Cardiac septum (tissue), 1 donor: ENCODE measurements at regions not wholly inside any gene's neighbourhood (a gene's known extent, or its start where the extent isn't known, plus 50 kb on each side); places are given as distances from the start of the nearest gene placed in this dataset.
"Not testable (repeated sequence)": the region's sequence is repeated elsewhere in the genome, so short reads cannot be mapped to it uniquely, and the experiment has no call there.

ENCODE experiments used
- DNase-seq: peaks from one replicate; pipeline ENCODE4 v3.0.0-alpha.2; 2020; ENCODE audit warnings: low spot score
- intact Hi-C: fragments of 100-400 bp; cut with DNase I; formaldehyde crosslinking; loops from one replicate; pipeline ENCODE4 v1.14.0; 2022
- donor health status: DM: no; HTN: no; CAD: no.

GRCh38 chr4:153095448-153096204 lies 108.6 kb upstream of the TRIM2 start:
- intact Hi-C loops, result no loop called here
- DNase-seq, result no peak

- intact Hi-C loops, result no loop called here
- no peak for DNase-seq
Measured at GRCh38 chr4:153096344-153096743, 107.9 kb upstream of the TRIM2 start.

- no peak for DNase-seq
- intact Hi-C loops, result no loop called here
Measured at GRCh38 chr4:153098427-153098826, 105.8 kb upstream of the TRIM2 start.

GRCh38 chr4:153099391-153100140 lies 104.7 kb upstream of the TRIM2 start:
- no peak for DNase-seq
- intact Hi-C loops, result loop anchor here (10.0 kb wide), 1 partner anchor 595 kb away; no protein-coding TSS in a partner anchor

GRCh38 chr4:153106736-153107135 lies 97.5 kb upstream of the TRIM2 start:
- intact Hi-C loops, result loop anchor here (10.0 kb wide), 1 partner anchor 602 kb away; no protein-coding TSS in a partner anchor
- not testable (repeated sequence) for DNase-seq

- intact Hi-C loops, result loop anchor here (10.0 kb wide), 1 partner anchor 602 kb away; no protein-coding TSS in a partner anchor
- no peak for DNase-seq
Measured at GRCh38 chr4:153107246-153107645, 97.0 kb upstream of the TRIM2 start.

- intact Hi-C loops, result loop anchor here (10.0 kb wide), 1 partner anchor 605 kb away; no protein-coding TSS in a partner anchor
- no peak for DNase-seq
Measured at GRCh38 chr4:153109296-153109849, 94.9 kb upstream of the TRIM2 start.

- no peak for DNase-seq
- intact Hi-C loops, result no loop called here
Measured at GRCh38 chr4:153110739-153111138, 93.5 kb upstream of the TRIM2 start.

- intact Hi-C loops, result no loop called here
- no peak for DNase-seq
Measured at GRCh38 chr4:153111426-153112040, 92.7 kb upstream of the TRIM2 start.

- intact Hi-C loops, result no loop called here
- DNase-seq, result no peak
Measured at GRCh38 chr4:153112041-153112441, 92.2 kb upstream of the TRIM2 start.

- intact Hi-C loops, result no loop called here
- no peak for DNase-seq
Measured at GRCh38 chr4:153113061-153113837, 91.0 kb upstream of the TRIM2 start.

- intact Hi-C loops, result no loop called here
- DNase-seq, result no peak
Measured at GRCh38 chr4:153113838-153114105, 90.5 kb upstream of the TRIM2 start.

- intact Hi-C loops, result no loop called here
- no peak for DNase-seq
Measured at GRCh38 chr4:153114771-153115321, 89.4 kb upstream of the TRIM2 start.

- intact Hi-C loops, result no loop called here
- no peak for DNase-seq
Measured at GRCh38 chr4:153115322-153116290, 88.6 kb upstream of the TRIM2 start.

GRCh38 chr4:153116291-153116680 lies 88.0 kb upstream of the TRIM2 start:
- intact Hi-C loops, result no loop called here
- DNase-seq, result no peak

GRCh38 chr4:153116801-153117200 lies 87.4 kb upstream of the TRIM2 start:
- no peak for DNase-seq
- intact Hi-C loops, result no loop called here

GRCh38 chr4:153117554-153117953 lies 86.7 kb upstream of the TRIM2 start:
- intact Hi-C loops, result no loop called here
- no peak for DNase-seq

GRCh38 chr4:153119626-153120025 lies 84.6 kb upstream of the TRIM2 start:
- intact Hi-C loops, result no loop called here
- no peak for DNase-seq
